Calu3 (cell line): ENCODE measurements at regions not wholly inside any gene's neighbourhood (a gene's known extent, or its start where the extent isn't known, plus 50 kb on each side); places are given as distances from the start of the nearest gene placed in this dataset.

Experiments used
- BruUV-seq: library from RNA; stranded (reverse); fragments of 400-500 nt; replicated peaks from 2 replicates; lab custom pipeline; 2021; lab: Mats Ljungman, UMichigan
- CTCF ChIA-PET: fragments of 300-600 bp; sonication (Branson Sonifier 250); formaldehyde crosslinking; loops from one replicate; lab custom pipeline; 2022; ENCODE audit warnings: antibody characterized with exemption; lab: Charles Lee
- DNase-seq: peaks from one replicate; pipeline ENCODE4 v3.0.0; 2022
- H3K27ac Mint-ChIP-seq: one replicate; pipeline ENCODE4 v1.8.0; 2022; ENCODE audit warnings: mixed read lengths; ENCODE audit not compliant: unreplicated experiment
- H3K27me3 Mint-ChIP-seq: one replicate; pipeline ENCODE4 v1.8.0; 2022; ENCODE audit warnings: mixed read lengths; ENCODE audit not compliant: unreplicated experiment
- H3K36me3 Mint-ChIP-seq: one replicate; pipeline ENCODE4 v1.8.0; 2022; ENCODE audit warnings: mild to moderate bottlenecking, moderate library complexity, mixed read lengths; ENCODE audit not compliant: insufficient read depth, unreplicated experiment
- H3K4me1 Mint-ChIP-seq: one replicate; pipeline ENCODE4 v1.8.0; 2022; ENCODE audit warnings: mild to moderate bottlenecking, low read depth, mixed read lengths; ENCODE audit not compliant: unreplicated experiment
- H3K4me3 Mint-ChIP-seq: one replicate; pipeline ENCODE4 v1.8.0; 2022; ENCODE audit warnings: mild to moderate bottlenecking, low read depth, moderate library complexity, mixed read lengths; ENCODE audit not compliant: unreplicated experiment
- H3K9me3 Mint-ChIP-seq: one replicate; pipeline ENCODE4 v1.8.0; 2022; ENCODE audit warnings: low read depth, mixed read lengths; ENCODE audit not compliant: unreplicated experiment
- intact Hi-C: fragments of 100-400 bp; cut with micrococcal nuclease; formaldehyde crosslinking; loops from one replicate; pipeline ENCODE4 v1.10.0; 2022; ENCODE audit not compliant: unreplicated experiment
- TF ChIP-seq, protein P1 (sequence below): fragments of 200-600 bp; IDR thresholded peaks from one replicate; pipeline ENCODE4 v1.8.0; 2022; ENCODE audit warnings: antibody characterized with exemption; ENCODE audit not compliant: unreplicated experiment

DNA sequence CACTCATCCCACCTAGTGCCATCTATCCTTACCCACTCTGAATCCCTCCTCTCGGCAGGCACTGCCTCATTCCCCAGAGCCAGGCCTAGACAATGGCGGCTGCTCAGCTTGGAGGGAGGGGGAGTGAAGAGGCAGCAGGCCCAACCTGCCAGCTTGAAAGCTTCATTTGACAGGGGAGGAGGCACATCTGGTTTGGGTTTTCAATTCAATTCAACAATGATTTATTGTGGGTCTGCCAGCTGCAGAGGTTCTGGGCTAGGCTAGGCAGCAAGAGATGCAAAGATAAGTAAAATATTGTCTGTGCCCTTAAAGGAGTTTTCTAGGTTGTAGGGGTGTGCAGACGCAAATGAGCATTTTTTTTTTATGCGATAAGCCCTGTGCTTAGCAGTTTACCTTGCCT is 58.5 kb downstream of the RTL9 start:
- Mint-ChIP-seq H3K27ac (no peak overlapping the region), H3K36me3 (no peaks in the 10 kb centered on the region), H3K9me3 (no peaks in the 10 kb centered on the region), H3K27me3 (no peaks in the 10 kb centered on the region), H3K4me3 (no peak overlapping the region), H3K4me1 (peaks cover 23% of the 10 kb centered on the region)
- DNase-seq = no peak
- intact Hi-C loops = no loop called here
- no TSS peak for BruUV-seq
- TF ChIP-seq, protein P1, sequence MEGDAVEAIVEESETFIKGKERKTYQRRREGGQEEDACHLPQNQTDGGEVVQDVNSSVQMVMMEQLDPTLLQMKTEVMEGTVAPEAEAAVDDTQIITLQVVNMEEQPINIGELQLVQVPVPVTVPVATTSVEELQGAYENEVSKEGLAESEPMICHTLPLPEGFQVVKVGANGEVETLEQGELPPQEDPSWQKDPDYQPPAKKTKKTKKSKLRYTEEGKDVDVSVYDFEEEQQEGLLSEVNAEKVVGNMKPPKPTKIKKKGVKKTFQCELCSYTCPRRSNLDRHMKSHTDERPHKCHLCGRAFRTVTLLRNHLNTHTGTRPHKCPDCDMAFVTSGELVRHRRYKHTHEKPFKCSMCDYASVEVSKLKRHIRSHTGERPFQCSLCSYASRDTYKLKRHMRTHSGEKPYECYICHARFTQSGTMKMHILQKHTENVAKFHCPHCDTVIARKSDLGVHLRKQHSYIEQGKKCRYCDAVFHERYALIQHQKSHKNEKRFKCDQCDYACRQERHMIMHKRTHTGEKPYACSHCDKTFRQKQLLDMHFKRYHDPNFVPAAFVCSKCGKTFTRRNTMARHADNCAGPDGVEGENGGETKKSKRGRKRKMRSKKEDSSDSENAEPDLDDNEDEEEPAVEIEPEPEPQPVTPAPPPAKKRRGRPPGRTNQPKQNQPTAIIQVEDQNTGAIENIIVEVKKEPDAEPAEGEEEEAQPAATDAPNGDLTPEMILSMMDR = no peak
- CTCF ChIA-PET = interaction anchor here (1.0 kb wide), 1 partner anchor 271 kb away, joined by 3 read pairs; no protein-coding TSS in a partner anchor

GRCh38 chrX:110418316-110419235 is 59.9 kb downstream of the RTL9 start:
- peaks cover 23% of the 10 kb centered on the region for H3K4me1 Mint-ChIP-seq
- H3K9me3 Mint-ChIP-seq = no peaks in the 10 kb centered on the region
- no TSS peak for BruUV-seq
- peak; percentile 38 for DNase-seq
- intact Hi-C loops = no loop called here
- TF ChIP-seq, protein P1 = peak; percentile 19
- H3K4me3 Mint-ChIP-seq = peak overlapping the region; percentile 57
- no peak overlapping the region for H3K27ac Mint-ChIP-seq
- CTCF ChIA-PET = interaction anchor here (0.6 to 1.5 kb wide), 6 partner anchors 250 to 466 kb away, joined by 3 to 9 read pairs (median 4); no protein-coding TSS in a partner anchor
- H3K27me3 Mint-ChIP-seq = no peaks in the 10 kb centered on the region
- no peaks in the 10 kb centered on the region for H3K36me3 Mint-ChIP-seq

DNA sequence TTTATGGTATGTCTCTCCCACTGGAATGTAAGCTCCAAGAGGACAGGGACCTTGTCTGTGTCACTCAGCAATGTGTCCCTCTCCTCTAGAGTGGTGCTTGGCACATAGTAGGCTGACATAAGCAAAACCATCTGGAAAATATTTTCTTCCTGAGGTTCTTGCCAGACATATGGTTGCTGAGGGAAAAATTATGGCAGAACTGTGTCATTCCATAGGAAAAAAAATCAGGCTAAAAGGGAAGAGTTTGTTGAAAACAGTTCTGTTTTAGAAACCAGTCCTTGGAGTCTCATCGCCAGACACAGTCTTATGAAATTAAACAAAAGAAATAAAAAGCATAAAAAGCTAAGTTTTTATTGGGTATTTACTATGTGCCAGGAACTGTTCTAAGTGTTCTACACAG is 60.9 kb downstream of the RTL9 start:
- H3K9me3 Mint-ChIP-seq = no peaks in the 10 kb centered on the region
- BruUV-seq = no TSS peak
- TF ChIP-seq, protein P1 = no peak
- no peaks in the 10 kb centered on the region for H3K36me3 Mint-ChIP-seq
- H3K4me1 Mint-ChIP-seq = peaks cover 23% of the 10 kb centered on the region
- no peak overlapping the region for H3K4me3 Mint-ChIP-seq
- CTCF ChIA-PET = interaction anchor here (1.2 to 1.5 kb wide), 2 partner anchors 261 to 273 kb away, joined by 3 to 9 read pairs; no protein-coding TSS in a partner anchor
- intact Hi-C loops = no loop called here
- no peak for DNase-seq
- H3K27ac Mint-ChIP-seq = no peak overlapping the region
- no peaks in the 10 kb centered on the region for H3K27me3 Mint-ChIP-seq

DNA sequence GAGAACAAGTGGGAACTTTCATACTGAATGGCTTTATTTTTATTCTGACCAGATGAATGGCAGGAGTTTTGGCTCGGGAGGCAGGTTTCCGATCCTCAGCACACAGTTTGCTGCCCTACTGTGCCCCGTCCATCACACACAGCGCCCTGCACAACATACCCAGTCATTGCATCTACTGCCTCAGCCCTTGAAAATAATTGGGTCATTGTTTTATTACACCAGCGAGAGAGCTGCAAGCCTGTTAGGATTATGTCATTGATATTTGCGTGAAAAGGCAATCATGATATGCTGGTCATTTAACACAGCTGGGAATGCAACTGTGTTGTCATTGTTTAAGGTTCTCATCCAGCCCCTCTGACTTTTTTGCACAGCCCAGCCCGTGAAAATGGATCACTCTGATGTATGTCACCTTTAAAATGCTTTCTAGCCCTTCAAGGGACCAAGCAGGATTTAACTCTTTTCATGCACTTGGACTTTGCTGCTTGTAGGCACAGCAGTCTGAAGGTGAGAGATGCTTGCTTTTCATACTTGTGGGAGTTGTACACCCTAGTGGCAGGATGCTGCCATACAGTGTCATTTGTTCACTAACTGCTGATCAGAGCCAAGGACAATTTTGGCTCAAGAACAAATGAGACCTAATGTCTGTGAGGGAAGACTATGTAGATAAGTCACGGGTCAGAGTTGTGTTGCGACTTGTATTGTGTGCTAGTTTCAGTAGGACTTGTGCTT is 62.3 kb downstream of the RTL9 start:
- TF ChIP-seq, protein P1 = peak; percentile 44
- Mint-ChIP-seq H3K27ac (no peak overlapping the region), H3K4me3 (peak overlapping the region; percentile 41), H3K36me3 (no peaks in the 10 kb centered on the region), H3K4me1 (peaks cover 23% of the 10 kb centered on the region), H3K27me3 (no peaks in the 10 kb centered on the region), H3K9me3 (no peaks in the 10 kb centered on the region)
- DNase-seq = no peak
- intact Hi-C loops = no loop called here
- BruUV-seq = no TSS peak
- CTCF ChIA-PET = interaction anchor here (0.9 to 1.2 kb wide), 3 partner anchors 260 to 426 kb away, joined by 3 to 4 read pairs (median 3); no protein-coding TSS in a partner anchor
